Upper lobe of left lung (tissue), 6 donors: ENCODE measurements at regions not wholly inside any gene's neighbourhood (a gene's known extent, or its start where the extent isn't known, plus 50 kb on each side); places are given as distances from the start of the nearest gene placed in this dataset.

Experiments used
- ATAC-seq, 2 donors: fragments of 200-7000 bp; cut with Tn5 transposase; one replicate each; pipeline ENCODE4 v1.9.1; 2022; ENCODE audit warnings: mild to moderate bottlenecking in 2 of 2, moderate library complexity in 2 of 2; ENCODE audit not compliant: low FRiP score in 2 of 2
- DNase-seq, 2 donors: peaks; one replicate each; pipeline ENCODE4 v3.0.0-alpha.2; 2019 to 2020
- H3K27ac ChIP-seq, 4 donors: fragments of 200-600 bp; sonication (generic); one replicate each; pipeline ENCODE4 v1.5.1; 2016 to 2019
- H3K27me3 ChIP-seq, 4 donors: fragments of 200-600 bp; sonication (generic); one replicate each; pipeline ENCODE4 v1.5.1; 2017 to 2019
- H3K36me3 ChIP-seq, 4 donors: fragments of 200-600 bp; sonication (generic); one replicate each; pipeline ENCODE4 v1.5.1; 2016 to 2019
- H3K4me1 ChIP-seq, 4 donors: fragments of 200-600 bp; sonication (generic); one replicate each; pipeline ENCODE4 v1.5.1; 2018 to 2019
- H3K4me3 ChIP-seq, 4 donors: fragments of 200-600 bp; sonication (generic); one replicate each; pipeline ENCODE4 v1.5.1; 2017 to 2019; ENCODE audit warnings: mild to moderate bottlenecking in 2 of 4, moderate library complexity in 1 of 4
- H3K9me3 ChIP-seq, 4 donors: fragments of 200-600 bp; sonication (generic); one replicate each; pipeline ENCODE4 v1.5.1; 2018 to 2019
- CTCF ChIP-seq, 6 experiments: fragments of 450-650 bp in 4 of 6; fragments of 200-600 bp in 2 of 6; sonication (generic) in 2 of 6; IDR thresholded peaks; one replicate each; pipeline ENCODE4 v1.5.1; 2016 to 2019; ENCODE audit warnings: antibody characterized with exemption in 6 of 6
- EP300 ChIP-seq, 4 donors: sonication (generic); formaldehyde crosslinking; IDR thresholded peaks; one replicate each; pipeline ENCODE4 v1.5.1; 2017; ENCODE audit warnings: antibody characterized with exemption in 4 of 4, control low read depth in 2 of 4
- POLR2A ChIP-seq, 4 donors: fragments of 450-650 bp; IDR thresholded peaks; one replicate each; pipeline ENCODE4 v1.5.1; 2016 to 2017; ENCODE audit warnings: antibody characterized with exemption in 4 of 4, mild to moderate bottlenecking in 2 of 4
- POLR2AphosphoS5 ChIP-seq, 2 donors: sonication (generic); formaldehyde crosslinking; IDR thresholded peaks; one replicate each; pipeline ENCODE4 v1.5.1; 2017; ENCODE audit warnings: antibody characterized with exemption in 2 of 2
- WGBS, 2 donors: methylation state at CpG; one replicate each; pipeline ENCODE4 v1.1.5; 2017 to 2018; 5-methylcytosine and 5-hydroxymethylcytosine counted together
- donor health status: DM: no; HTN: no; CAD: no; lungs with moderate emphysema.
- donor health status: DM: no; HTN: yes; CAD: no; lungs with severe emphysema.

DNA sequence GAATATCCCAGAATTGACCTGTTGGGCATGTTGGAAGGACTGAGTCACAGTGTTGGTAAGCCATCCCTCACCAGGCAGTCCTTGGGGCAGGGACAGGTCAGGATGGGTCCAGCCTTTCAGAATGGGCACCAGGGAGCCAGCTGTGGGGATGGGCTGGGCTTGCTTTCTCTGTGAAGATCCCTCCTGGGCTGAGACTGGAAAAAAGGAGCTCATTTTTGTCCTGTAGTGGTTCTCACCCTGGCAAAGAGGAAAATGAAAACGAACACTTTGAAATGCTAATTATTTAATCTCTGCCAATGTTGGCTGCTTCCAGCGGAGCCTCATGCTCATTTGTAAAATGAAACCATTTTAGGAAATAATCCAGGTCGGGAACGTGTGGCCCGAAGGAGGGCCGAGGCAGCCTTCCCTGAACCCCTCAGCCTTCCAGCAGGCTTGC, 237.5 kb upstream of the SALL1 start:
- TF ChIP-seq POLR2A (IDR thresholded peaks at IDR 0.05) = no peak
- no peak for TF ChIP-seq EP300 (IDR thresholded peaks at IDR 0.05)
- TF ChIP-seq POLR2AphosphoS5 (IDR thresholded peaks at IDR 0.05) = no peak
- TF ChIP-seq CTCF (IDR thresholded peaks at IDR 0.05) = no peak
- Histone ChIP-seq H3K4me3 (no peak overlapping the region), H3K27me3 (no peaks in the 10 kb centered on the region), H3K27ac (no peak overlapping the region), H3K4me1 (no peaks in the 10 kb centered on the region), H3K36me3 (no peaks in the 10 kb centered on the region), H3K9me3 (peaks cover 0 to 6% (median 0%) of the 10 kb centered on the region in 4 donors)
- DNase-seq (no peak), ATAC-seq (no peak)
- 72 to 78% methylated on average over 6 of the region's 6 CpGs for WGBS, 2 donors

GRCh38 chr16:51383909-51384308, 232.8 kb upstream of the SALL1 start:
- TF ChIP-seq POLR2AphosphoS5 (IDR thresholded peaks at IDR 0.05) = no peak
- TF ChIP-seq EP300 (IDR thresholded peaks at IDR 0.05) = no peak
- TF ChIP-seq POLR2A (IDR thresholded peaks at IDR 0.05) = no peak
- TF ChIP-seq CTCF (IDR thresholded peaks at IDR 0.05) = no peak
- H3K36me3 ChIP-seq = no peaks in the 10 kb centered on the region
- DNase-seq (no peak), ATAC-seq (no peak)
- H3K4me1 ChIP-seq = no peaks in the 10 kb centered on the region
- no peaks in the 10 kb centered on the region for H3K9me3 ChIP-seq
- no peaks in the 10 kb centered on the region for H3K27me3 ChIP-seq
- H3K4me3 ChIP-seq = no peak overlapping the region
- no peak overlapping the region for H3K27ac ChIP-seq
- WGBS, 2 donors = 33 to 42% methylated on average over 3 of the region's 3 CpGs

DNA sequence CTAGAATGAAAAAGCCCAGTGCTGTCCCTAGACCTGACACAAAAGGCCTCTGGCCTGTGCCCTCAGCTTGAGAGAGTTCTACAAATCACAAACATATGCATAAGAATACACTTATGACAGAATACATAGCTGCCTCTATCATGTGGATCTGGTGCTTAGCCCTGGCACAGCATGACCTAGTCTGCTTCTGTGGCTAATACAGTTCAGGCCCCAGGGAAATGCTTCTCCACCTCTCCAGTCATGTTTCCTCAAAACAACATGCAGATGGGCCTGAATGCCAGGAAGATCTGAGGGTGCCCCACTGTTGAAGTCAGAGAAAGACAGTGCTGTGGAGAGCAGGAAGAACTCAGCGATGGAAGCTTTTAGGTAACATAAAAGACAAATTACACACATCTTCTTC, 231.9 kb upstream of the SALL1 start:
- 70 to 83% methylated on average over 1 of the region's 1 CpG for WGBS, 2 donors

GRCh38 chr16:51382211-51382610, 231.1 kb upstream of the SALL1 start:
- DNase-seq = no peak
- Histone ChIP-seq H3K9me3 (no peaks in the 10 kb centered on the region), H3K27me3 (no peaks in the 10 kb centered on the region), H3K36me3 (no peaks in the 10 kb centered on the region), H3K4me1 (no peaks in the 10 kb centered on the region), H3K27ac (no peak overlapping the region), H3K4me3 (no peak overlapping the region)
- TF ChIP-seq EP300 (IDR thresholded peaks at IDR 0.05) (no peak), CTCF (IDR thresholded peaks at IDR 0.05) (no peak), POLR2A (IDR thresholded peaks at IDR 0.05) (no peak), POLR2AphosphoS5 (IDR thresholded peaks at IDR 0.05) (no peak)
- ATAC-seq = no peak
- WGBS, 2 donors = 69 to 71% methylated on average over 3 of the region's 3 CpGs

More for the DNA sequence above, 231.9 kb upstream of the SALL1 start:
- H3K36me3 ChIP-seq = no peaks in the 10 kb centered on the region
- no peak for TF ChIP-seq POLR2AphosphoS5 (IDR thresholded peaks at IDR 0.05)
- TF ChIP-seq EP300 (IDR thresholded peaks at IDR 0.05) = no peak
- TF ChIP-seq POLR2A (IDR thresholded peaks at IDR 0.05) = no peak
- TF ChIP-seq CTCF (IDR thresholded peaks at IDR 0.05) = no peak
- H3K27me3 ChIP-seq = no peaks in the 10 kb centered on the region
- H3K4me3 ChIP-seq = no peak overlapping the region
- H3K9me3 ChIP-seq = no peaks in the 10 kb centered on the region
- no peaks in the 10 kb centered on the region for H3K4me1 ChIP-seq
- ATAC-seq = no peak
- H3K27ac ChIP-seq = no peak overlapping the region
- DNase-seq = no peak

GRCh38 chr16:51376080-51376479, 225.0 kb upstream of the SALL1 start:
- TF ChIP-seq POLR2A (IDR thresholded peaks at IDR 0.05) (no peak), EP300 (IDR thresholded peaks at IDR 0.05) (no peak), POLR2AphosphoS5 (IDR thresholded peaks at IDR 0.05) (no peak), CTCF (IDR thresholded peaks at IDR 0.05) (no peak)

More at GRCh38 chr16:51376080-51376479, 225.0 kb upstream of the SALL1 start:
- H3K27me3 ChIP-seq = no peaks in the 10 kb centered on the region
- no peak overlapping the region for H3K4me3 ChIP-seq
- no peak overlapping the region for H3K27ac ChIP-seq
- no peak for ATAC-seq
- DNase-seq = no peak
- 85 to 87% methylated on average over 3 of the region's 3 CpGs for WGBS, 2 donors
- H3K9me3 ChIP-seq = no peaks in the 10 kb centered on the region
- no peaks in the 10 kb centered on the region for H3K36me3 ChIP-seq
- no peaks in the 10 kb centered on the region for H3K4me1 ChIP-seq
